ENCODE measurements at regions not wholly inside any gene's neighbourhood (a gene's known extent, or its start where the extent isn't known, plus 50 kb on each side); places are given as distances from the start of the nearest gene placed in this dataset.

DNA sequence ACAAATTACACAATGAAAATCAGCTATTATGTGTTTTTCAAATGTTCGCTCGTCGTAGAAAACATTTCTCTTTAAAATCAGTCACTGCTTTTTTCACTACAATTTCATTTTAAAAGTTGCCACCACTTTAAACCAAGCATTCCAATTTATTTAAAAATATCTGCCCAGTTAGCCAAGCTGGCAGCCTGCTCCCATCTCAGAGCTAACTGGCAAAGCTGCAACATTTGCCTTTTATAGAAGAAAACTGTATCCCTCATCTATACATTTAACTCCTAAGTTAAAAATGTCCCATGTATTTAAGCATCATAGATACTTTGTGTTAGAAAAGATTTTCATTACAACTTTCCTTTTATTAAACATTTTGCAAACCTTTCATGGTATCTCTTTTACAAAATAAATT is 294.9 kb upstream of the ADAMTS16 start:
- no peak for TF ChIP-seq POLR2A (IDR thresholded peaks at IDR 0.05)
- TF ChIP-seq POLR2AphosphoS5 (IDR thresholded peaks at IDR 0.05), result no peak
- TF ChIP-seq, protein P1, sequence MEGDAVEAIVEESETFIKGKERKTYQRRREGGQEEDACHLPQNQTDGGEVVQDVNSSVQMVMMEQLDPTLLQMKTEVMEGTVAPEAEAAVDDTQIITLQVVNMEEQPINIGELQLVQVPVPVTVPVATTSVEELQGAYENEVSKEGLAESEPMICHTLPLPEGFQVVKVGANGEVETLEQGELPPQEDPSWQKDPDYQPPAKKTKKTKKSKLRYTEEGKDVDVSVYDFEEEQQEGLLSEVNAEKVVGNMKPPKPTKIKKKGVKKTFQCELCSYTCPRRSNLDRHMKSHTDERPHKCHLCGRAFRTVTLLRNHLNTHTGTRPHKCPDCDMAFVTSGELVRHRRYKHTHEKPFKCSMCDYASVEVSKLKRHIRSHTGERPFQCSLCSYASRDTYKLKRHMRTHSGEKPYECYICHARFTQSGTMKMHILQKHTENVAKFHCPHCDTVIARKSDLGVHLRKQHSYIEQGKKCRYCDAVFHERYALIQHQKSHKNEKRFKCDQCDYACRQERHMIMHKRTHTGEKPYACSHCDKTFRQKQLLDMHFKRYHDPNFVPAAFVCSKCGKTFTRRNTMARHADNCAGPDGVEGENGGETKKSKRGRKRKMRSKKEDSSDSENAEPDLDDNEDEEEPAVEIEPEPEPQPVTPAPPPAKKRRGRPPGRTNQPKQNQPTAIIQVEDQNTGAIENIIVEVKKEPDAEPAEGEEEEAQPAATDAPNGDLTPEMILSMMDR (IDR thresholded peaks at IDR 0.05), result no peak
